GM23338 (cell line): ENCODE measurements at regions not wholly inside any gene's neighbourhood (a gene's known extent, or its start where the extent isn't known, plus 50 kb on each side); places are given as distances from the start of the nearest gene placed in this dataset.

Experiments
- ATAC-seq: fragments of 200-7000 bp; cut with Tn5 transposase; 3 replicates; pipeline ENCODE4 v1.9.1; 2020
- DNase-seq: peaks from one replicate; pipeline ENCODE4 v3.0.0-alpha.2; 2015; ENCODE audit warnings: low spot score
- H2AFZ ChIP-seq: fragments of 200-600 bp; sonication (generic); 2 replicates; pipeline ENCODE4 v1.8.0; 2016; ENCODE audit warnings: antibody characterized with exemption, mild to moderate bottlenecking, moderate library complexity
- H3F3A ChIP-seq: fragments of 200-600 bp; sonication (generic); replicated peaks from 2 replicates; pipeline ENCODE4 v1.8.0; 2017; ENCODE audit warnings: antibody characterized with exemption, mixed run types, low read depth
- H3K27ac ChIP-seq: fragments of 200-600 bp; sonication (generic); 2 replicates; pipeline ENCODE4 v1.6.1; 2016; ENCODE audit warnings: low read depth
- H3K27me3 ChIP-seq: fragments of 200-600 bp; sonication (generic); 2 replicates; pipeline ENCODE4 v1.8.0; 2016; ENCODE audit warnings: mild to moderate bottlenecking, mixed run types, moderate library complexity; ENCODE audit not compliant: insufficient read depth
- H3K36me3 ChIP-seq: fragments of 200-600 bp; sonication (generic); 2 replicates; pipeline ENCODE4 v1.8.0; 2016; ENCODE audit warnings: mild to moderate bottlenecking; ENCODE audit not compliant: insufficient read depth
- H3K4me1 ChIP-seq: fragments of 200-600 bp; sonication (generic); 2 replicates; pipeline ENCODE4 v1.8.0; 2016; ENCODE audit warnings: mild to moderate bottlenecking, moderate library complexity; ENCODE audit not compliant: insufficient read depth
- H3K4me2 ChIP-seq: fragments of 200-600 bp; sonication (generic); 2 replicates; pipeline ENCODE4 v1.7.1; 2017; ENCODE audit warnings: mixed run types
- H3K4me3 ChIP-seq: fragments of 200-600 bp; sonication (generic); 2 replicates; pipeline ENCODE4 v1.6.1; 2016; ENCODE audit warnings: mixed run types
- H3K79me2 ChIP-seq: fragments of 200-600 bp; sonication (generic); replicated peaks from 2 replicates; pipeline ENCODE4 v1.8.0; 2017; ENCODE audit warnings: mild to moderate bottlenecking; ENCODE audit not compliant: insufficient read depth
- H3K9me2 ChIP-seq: fragments of 200-600 bp; sonication (generic); 2 replicates; pipeline ENCODE4 v1.8.0; 2017; ENCODE audit not compliant: insufficient read depth
- H4K20me1 ChIP-seq: fragments of 200-600 bp; sonication (generic); replicated peaks from 2 replicates; pipeline ENCODE4 v1.8.0; 2017; ENCODE audit warnings: mild to moderate bottlenecking; ENCODE audit not compliant: insufficient read depth
- H3K27ac Mint-ChIP-seq: 2 replicates; pipeline ENCODE4 v1.8.0; 2020; ENCODE audit warnings: inconsistent platforms, mild to moderate bottlenecking, moderate library complexity, mixed read lengths
- H3K27me3 Mint-ChIP-seq: 3 replicates; pipeline ENCODE4 v1.8.0; 2022; ENCODE audit warnings: low read depth, mild to moderate bottlenecking, moderate library complexity, mixed read lengths, inconsistent platforms; ENCODE audit not compliant: insufficient read depth, poor library complexity
- H3K36me3 Mint-ChIP-seq: 3 replicates; pipeline ENCODE4 v1.8.0; 2021; ENCODE audit warnings: low read depth, mild to moderate bottlenecking, inconsistent platforms, moderate library complexity, mixed read lengths
- H3K4me1 Mint-ChIP-seq: 3 replicates; pipeline ENCODE4 v1.8.0; 2020; ENCODE audit warnings: mild to moderate bottlenecking, inconsistent platforms, mixed read lengths
- H3K4me3 Mint-ChIP-seq: 3 replicates; pipeline ENCODE4 v1.8.0; 2021; ENCODE audit warnings: moderate library complexity, mild to moderate bottlenecking, inconsistent platforms, mixed read lengths
- H3K9me3 Mint-ChIP-seq: 3 replicates; pipeline ENCODE4 v1.8.0; 2020; ENCODE audit warnings: moderate library complexity, mild to moderate bottlenecking, inconsistent platforms, mixed read lengths
- CREB1 ChIP-seq: fragments of 250-450 bp; sonication (Bioruptor Pico); IDR thresholded peaks from 2 replicates; pipeline ENCODE4 v1.5.0; 2020; ENCODE audit warnings: low read depth, mild to moderate bottlenecking, moderate library complexity
- EZH2 ChIP-seq: fragments of 200-600 bp; sonication (generic); IDR thresholded peaks from one replicate; pipeline ENCODE4 v1.8.0; 2017; ENCODE audit warnings: antibody characterized with exemption, mild to moderate bottlenecking, low read depth; ENCODE audit not compliant: unreplicated experiment
- EZH2phosphoT487 ChIP-seq: fragments of 200-600 bp; sonication (generic); IDR thresholded peaks from one replicate; pipeline ENCODE4 v1.8.1; 2018; ENCODE audit warnings: antibody characterized with exemption; ENCODE audit not compliant: unreplicated experiment
- JUNB ChIP-seq: IDR thresholded peaks from one replicate; pipeline ENCODE4 v1.6.1; 2016; ENCODE audit warnings: antibody characterized with exemption; ENCODE audit not compliant: unreplicated experiment
- POLR2AphosphoS5 ChIP-seq: IDR thresholded peaks from 2 replicates; pipeline ENCODE4 v1.6.1; 2016; ENCODE audit warnings: antibody characterized with exemption, low read depth
- STAT1 ChIP-seq: IDR thresholded peaks from one replicate; pipeline ENCODE4 v1.6.1; 2016; ENCODE audit warnings: antibody characterized with exemption; ENCODE audit not compliant: unreplicated experiment
- ZNF331 ChIP-seq: fragments of 250-450 bp; sonication (Bioruptor Pico); IDR thresholded peaks from 2 replicates; pipeline ENCODE4 v1.5.0; 2020; ENCODE audit warnings: low read depth, mild to moderate bottlenecking, moderate library complexity
- TF ChIP-seq, protein P1 (sequence below): fragments of 250-450 bp; sonication (Bioruptor Pico); IDR thresholded peaks from 2 replicates; pipeline ENCODE4 v1.5.0; 2020; ENCODE audit warnings: mild to moderate bottlenecking, moderate library complexity
- TF ChIP-seq, protein P2 (sequence below): IDR thresholded peaks from 2 replicates; pipeline ENCODE4 v1.6.1; 2016; ENCODE audit warnings: antibody characterized with exemption
- TF ChIP-seq, protein P3 (sequence below), 2 experiments: fragments of 200-600 bp in 1 of 2; sonication (generic) in 1 of 2; conservative IDR thresholded peaks; 2 replicates each; pipeline versions ENCODE4 v1.5.1 to v1.6.1; 2016 to 2017; ENCODE audit warnings: antibody characterized with exemption in 2 of 2, low read depth in 2 of 2, mild to moderate bottlenecking in 2 of 2, moderate library complexity in 1 of 2

DNA sequence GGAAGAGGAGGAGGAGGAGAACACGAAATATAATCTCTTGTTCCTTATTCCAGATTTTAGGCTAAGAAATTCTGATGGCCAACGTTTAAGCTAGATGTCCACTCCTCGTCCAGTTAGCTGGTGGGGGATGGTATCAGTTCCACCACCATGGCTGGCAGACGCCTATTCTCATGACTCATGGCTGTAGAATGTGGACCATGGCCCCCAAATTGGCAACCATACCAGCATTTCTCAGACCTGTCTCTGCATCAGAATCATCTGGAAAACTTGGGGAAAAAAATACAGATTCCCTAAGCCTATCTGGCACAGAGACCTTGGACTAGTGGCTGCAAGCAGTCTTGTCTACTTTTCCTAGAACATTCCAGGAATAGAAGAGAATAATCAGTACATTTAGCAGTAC, 267.7 kb upstream of the SIX2 start:
- Histone ChIP-seq H3K4me2 (no peak overlapping the region), H3K79me2 (no peaks in the 10 kb centered on the region), H3K9me2 (peaks cover 10% of the 10 kb centered on the region; the same call in 1 of the 2 replicates), H2AFZ (no peak overlapping the region), H3K27me3 (no peaks in the 10 kb centered on the region), H3K4me3 (no peak overlapping the region), H3K36me3 (no peaks in the 10 kb centered on the region), H3K4me1 (peaks cover 14% of the 10 kb centered on the region; the same call in 1 of the 2 replicates), H3F3A (no peaks in the 10 kb centered on the region), H4K20me1 (no peaks in the 10 kb centered on the region), H3K27ac (no peak overlapping the region)
- H3K27ac Mint-ChIP-seq: no peak overlapping the region
- ATAC-seq: no peak
- no peaks in the 10 kb centered on the region for H3K9me3 Mint-ChIP-seq
- H3K4me3 Mint-ChIP-seq: no peak overlapping the region
- TF ChIP-seq STAT1 (no peak), EZH2 (no peak), POLR2AphosphoS5 (no peak), EZH2phosphoT487 (no peak), JUNB (no peak), CREB1 (CRISPR knock-in tag) (no peak), ZNF331 (no peak)
- TF ChIP-seq, protein P1, sequence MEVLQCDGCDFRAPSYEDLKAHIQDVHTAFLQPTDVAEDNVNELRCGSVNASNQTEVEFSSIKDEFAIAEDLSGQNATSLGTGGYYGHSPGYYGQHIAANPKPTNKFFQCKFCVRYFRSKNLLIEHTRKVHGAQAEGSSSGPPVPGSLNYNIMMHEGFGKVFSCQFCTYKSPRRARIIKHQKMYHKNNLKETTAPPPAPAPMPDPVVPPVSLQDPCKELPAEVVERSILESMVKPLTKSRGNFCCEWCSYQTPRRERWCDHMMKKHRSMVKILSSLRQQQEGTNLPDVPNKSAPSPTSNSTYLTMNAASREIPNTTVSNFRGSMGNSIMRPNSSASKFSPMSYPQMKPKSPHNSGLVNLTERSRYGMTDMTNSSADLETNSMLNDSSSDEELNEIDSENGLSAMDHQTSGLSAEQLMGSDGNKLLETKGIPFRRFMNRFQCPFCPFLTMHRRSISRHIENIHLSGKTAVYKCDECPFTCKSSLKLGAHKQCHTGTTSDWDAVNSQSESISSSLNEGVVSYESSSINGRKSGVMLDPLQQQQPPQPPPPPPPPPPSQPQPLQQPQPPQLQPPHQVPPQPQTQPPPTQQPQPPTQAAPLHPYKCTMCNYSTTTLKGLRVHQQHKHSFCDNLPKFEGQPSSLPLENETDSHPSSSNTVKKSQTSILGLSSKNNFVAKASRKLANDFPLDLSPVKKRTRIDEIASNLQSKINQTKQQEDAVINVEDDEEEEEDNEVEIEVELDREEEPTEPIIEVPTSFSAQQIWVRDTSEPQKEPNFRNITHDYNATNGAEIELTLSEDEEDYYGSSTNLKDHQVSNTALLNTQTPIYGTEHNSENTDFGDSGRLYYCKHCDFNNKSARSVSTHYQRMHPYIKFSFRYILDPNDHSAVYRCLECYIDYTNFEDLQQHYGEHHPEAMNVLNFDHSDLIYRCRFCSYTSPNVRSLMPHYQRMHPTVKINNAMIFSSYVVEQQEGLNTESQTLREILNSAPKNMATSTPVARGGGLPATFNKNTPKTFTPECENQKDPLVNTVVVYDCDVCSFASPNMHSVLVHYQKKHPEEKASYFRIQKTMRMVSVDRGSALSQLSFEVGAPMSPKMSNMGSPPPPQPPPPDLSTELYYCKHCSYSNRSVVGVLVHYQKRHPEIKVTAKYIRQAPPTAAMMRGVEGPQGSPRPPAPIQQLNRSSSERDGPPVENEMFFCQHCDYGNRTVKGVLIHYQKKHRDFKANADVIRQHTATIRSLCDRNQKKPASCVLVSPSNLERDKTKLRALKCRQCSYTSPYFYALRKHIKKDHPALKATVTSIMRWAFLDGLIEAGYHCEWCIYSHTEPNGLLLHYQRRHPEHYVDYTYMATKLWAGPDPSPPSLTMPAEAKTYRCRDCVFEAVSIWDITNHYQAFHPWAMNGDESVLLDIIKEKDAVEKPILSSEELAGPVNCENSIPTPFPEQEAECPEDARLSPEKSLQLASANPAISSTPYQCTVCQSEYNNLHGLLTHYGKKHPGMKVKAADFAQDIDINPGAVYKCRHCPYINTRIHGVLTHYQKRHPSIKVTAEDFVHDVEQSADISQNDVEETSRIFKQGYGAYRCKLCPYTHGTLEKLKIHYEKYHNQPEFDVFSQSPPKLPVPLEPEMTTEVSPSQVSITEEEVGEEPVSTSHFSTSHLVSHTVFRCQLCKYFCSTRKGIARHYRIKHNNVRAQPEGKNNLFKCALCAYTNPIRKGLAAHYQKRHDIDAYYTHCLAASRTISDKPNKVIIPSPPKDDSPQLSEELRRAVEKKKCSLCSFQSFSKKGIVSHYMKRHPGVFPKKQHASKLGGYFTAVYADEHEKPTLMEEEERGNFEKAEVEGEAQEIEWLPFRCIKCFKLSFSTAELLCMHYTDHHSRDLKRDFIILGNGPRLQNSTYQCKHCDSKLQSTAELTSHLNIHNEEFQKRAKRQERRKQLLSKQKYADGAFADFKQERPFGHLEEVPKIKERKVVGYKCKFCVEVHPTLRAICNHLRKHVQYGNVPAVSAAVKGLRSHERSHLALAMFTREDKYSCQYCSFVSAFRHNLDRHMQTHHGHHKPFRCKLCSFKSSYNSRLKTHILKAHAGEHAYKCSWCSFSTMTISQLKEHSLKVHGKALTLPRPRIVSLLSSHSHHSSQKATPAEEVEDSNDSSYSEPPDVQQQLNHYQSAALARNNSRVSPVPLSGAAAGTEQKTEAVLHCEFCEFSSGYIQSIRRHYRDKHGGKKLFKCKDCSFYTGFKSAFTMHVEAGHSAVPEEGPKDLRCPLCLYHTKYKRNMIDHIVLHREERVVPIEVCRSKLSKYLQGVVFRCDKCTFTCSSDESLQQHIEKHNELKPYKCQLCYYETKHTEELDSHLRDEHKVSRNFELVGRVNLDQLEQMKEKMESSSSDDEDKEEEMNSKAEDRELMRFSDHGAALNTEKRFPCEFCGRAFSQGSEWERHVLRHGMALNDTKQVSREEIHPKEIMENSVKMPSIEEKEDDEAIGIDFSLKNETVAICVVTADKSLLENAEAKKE: no peak
- TF ChIP-seq, protein P2, sequence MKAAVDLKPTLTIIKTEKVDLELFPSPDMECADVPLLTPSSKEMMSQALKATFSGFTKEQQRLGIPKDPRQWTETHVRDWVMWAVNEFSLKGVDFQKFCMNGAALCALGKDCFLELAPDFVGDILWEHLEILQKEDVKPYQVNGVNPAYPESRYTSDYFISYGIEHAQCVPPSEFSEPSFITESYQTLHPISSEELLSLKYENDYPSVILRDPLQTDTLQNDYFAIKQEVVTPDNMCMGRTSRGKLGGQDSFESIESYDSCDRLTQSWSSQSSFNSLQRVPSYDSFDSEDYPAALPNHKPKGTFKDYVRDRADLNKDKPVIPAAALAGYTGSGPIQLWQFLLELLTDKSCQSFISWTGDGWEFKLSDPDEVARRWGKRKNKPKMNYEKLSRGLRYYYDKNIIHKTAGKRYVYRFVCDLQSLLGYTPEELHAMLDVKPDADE: no peak
- TF ChIP-seq, protein P3, sequence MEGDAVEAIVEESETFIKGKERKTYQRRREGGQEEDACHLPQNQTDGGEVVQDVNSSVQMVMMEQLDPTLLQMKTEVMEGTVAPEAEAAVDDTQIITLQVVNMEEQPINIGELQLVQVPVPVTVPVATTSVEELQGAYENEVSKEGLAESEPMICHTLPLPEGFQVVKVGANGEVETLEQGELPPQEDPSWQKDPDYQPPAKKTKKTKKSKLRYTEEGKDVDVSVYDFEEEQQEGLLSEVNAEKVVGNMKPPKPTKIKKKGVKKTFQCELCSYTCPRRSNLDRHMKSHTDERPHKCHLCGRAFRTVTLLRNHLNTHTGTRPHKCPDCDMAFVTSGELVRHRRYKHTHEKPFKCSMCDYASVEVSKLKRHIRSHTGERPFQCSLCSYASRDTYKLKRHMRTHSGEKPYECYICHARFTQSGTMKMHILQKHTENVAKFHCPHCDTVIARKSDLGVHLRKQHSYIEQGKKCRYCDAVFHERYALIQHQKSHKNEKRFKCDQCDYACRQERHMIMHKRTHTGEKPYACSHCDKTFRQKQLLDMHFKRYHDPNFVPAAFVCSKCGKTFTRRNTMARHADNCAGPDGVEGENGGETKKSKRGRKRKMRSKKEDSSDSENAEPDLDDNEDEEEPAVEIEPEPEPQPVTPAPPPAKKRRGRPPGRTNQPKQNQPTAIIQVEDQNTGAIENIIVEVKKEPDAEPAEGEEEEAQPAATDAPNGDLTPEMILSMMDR (conservative IDR thresholded peaks at IDR 0.05; ENCODE audit: low read depth in 2 of 2): no peak
- H3K36me3 Mint-ChIP-seq: no peaks in the 10 kb centered on the region
- DNase-seq: no peak
- H3K4me1 Mint-ChIP-seq: peaks cover 25% of the 10 kb centered on the region; the same call in 2 of the 3 replicates
- peaks cover 5% of the 10 kb centered on the region for H3K27me3 Mint-ChIP-seq
